ENCODE measurements at regions not wholly inside any gene's neighbourhood (a gene's known extent, or its start where the extent isn't known, plus 50 kb on each side); places are given as distances from the start of the nearest gene placed in this dataset.

- TF ChIP-seq CTCF (IDR thresholded peaks at IDR 0.05 in 4 of 5, conservative IDR thresholded peaks at IDR 0.05 in 1 of 5) (no peak), POLR2A (IDR thresholded peaks at IDR 0.05) (no peak)
Observed at GRCh38 chr7:46723742-46724141, 802.7 kb upstream of the IGFBP3 start.
